ENCODE measurements at regions not wholly inside any gene's neighbourhood (a gene's known extent, or its start where the extent isn't known, plus 50 kb on each side); places are given as distances from the start of the nearest gene placed in this dataset.

DNA sequence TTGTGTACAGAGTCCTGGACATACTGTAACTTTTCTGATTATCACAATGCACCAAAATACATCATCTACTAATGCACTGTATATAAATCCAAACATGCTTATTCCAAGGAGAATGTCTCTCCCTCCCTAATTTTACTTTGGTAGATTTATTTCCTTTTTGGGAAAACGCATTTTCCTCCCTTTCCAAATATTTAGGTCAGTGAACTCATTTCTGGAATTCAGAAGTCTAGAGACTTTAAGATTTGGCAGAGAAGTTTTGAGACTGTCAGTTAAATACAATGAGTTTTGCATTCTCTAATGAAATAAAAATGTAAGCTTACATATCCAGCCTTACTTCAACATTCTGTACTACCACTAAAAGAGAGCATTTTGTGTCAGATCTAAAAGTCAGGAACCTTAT is 165.8 kb upstream of the EDNRB start:
- H3K36me3 ChIP-seq (ENCODE audit: low read length), result no peaks in the 10 kb centered on the region
- H3K27me3 ChIP-seq (ENCODE audit: low read length), result no peaks in the 10 kb centered on the region
- no peaks in the 10 kb centered on the region for H3F3A ChIP-seq (ENCODE audit: insufficient read depth)
- TF ChIP-seq CTCF (IDR thresholded peaks at IDR 0.05; ENCODE audit: insufficient read depth, low read length, poor library complexity, severe bottlenecking) (no peak), EZH2phosphoT487 (conservative IDR thresholded peaks at IDR 0.05; ENCODE audit: low read length) (no peak)
- H3K9me3 ChIP-seq (ENCODE audit: insufficient read depth, low read length), result no peaks in the 10 kb centered on the region
- no peaks in the 10 kb centered on the region for H4K20me1 ChIP-seq (ENCODE audit: low read depth, low read length)
- H3K4me2 ChIP-seq (ENCODE audit: low read depth, low read length, poor library complexity, severe bottlenecking), result no peak overlapping the region
- no peaks in the 10 kb centered on the region for H3K9me2 ChIP-seq (replicated peaks; ENCODE audit: insufficient read depth, low read length)
- no peaks in the 10 kb centered on the region for H3K79me2 ChIP-seq (ENCODE audit: insufficient read depth, low read length)
- no peak overlapping the region for H3K9ac ChIP-seq (ENCODE audit: low read length)
- H2AFZ ChIP-seq (ENCODE audit: low read depth, low read length, severe bottlenecking), result no peak overlapping the region
- H3K27ac ChIP-seq (ENCODE audit: low read depth, low read length), result no peak overlapping the region
- no peak overlapping the region for H3K4me3 ChIP-seq (ENCODE audit: insufficient read depth, low read length, poor library complexity, severe bottlenecking)

GRCh38 chr13:78078168-78078567 is 159.5 kb upstream of the EDNRB start:
- H3K27ac ChIP-seq (ENCODE audit: low read depth, low read length), result no peak overlapping the region
- H2AFZ ChIP-seq (ENCODE audit: low read depth, low read length, severe bottlenecking), result no peak overlapping the region
- H4K20me1 ChIP-seq (ENCODE audit: low read depth, low read length), result 0 out of 2 replicates have a peak, but pooled peaks cover 2% of the 10 kb centered on the region
- TF ChIP-seq EZH2phosphoT487 (conservative IDR thresholded peaks at IDR 0.05; ENCODE audit: low read length) (no peak), CTCF (IDR thresholded peaks at IDR 0.05; ENCODE audit: insufficient read depth, low read length, poor library complexity, severe bottlenecking) (no peak)
- no peaks in the 10 kb centered on the region for H3F3A ChIP-seq (ENCODE audit: insufficient read depth)
- no peak overlapping the region for H3K4me2 ChIP-seq (ENCODE audit: low read depth, low read length, poor library complexity, severe bottlenecking)
- H3K36me3 ChIP-seq (ENCODE audit: low read length), result no peaks in the 10 kb centered on the region
- H3K4me3 ChIP-seq (ENCODE audit: insufficient read depth, low read length, poor library complexity, severe bottlenecking), result no peak overlapping the region
- H3K27me3 ChIP-seq (ENCODE audit: low read length), result no peaks in the 10 kb centered on the region
- no peaks in the 10 kb centered on the region for H3K79me2 ChIP-seq (ENCODE audit: insufficient read depth, low read length)
- H3K9me3 ChIP-seq (ENCODE audit: insufficient read depth, low read length), result no peaks in the 10 kb centered on the region
- no peak overlapping the region for H3K9ac ChIP-seq (ENCODE audit: low read length)
- H3K9me2 ChIP-seq (replicated peaks; ENCODE audit: insufficient read depth, low read length), result no peaks in the 10 kb centered on the region

DNA sequence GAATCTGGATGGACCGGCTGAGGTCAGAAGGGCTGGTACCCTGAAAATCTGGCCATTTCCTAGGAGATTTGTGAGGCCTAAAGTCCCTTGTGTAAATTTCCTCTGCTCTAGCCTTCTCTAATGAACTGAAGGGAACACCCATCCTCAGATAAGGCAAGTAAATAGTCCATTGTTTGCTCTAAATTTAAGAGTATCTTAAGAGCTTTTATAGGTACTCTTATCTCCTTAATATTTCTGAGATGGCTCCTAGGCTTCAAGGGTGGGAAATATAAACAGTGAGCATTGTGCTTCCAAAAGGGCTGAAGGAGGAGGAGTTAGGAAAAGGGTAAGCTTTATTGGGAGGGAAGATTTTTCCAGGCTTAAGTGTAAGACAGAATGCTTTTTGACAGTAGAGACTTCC is 148.7 kb upstream of the EDNRB start:
- H2AFZ ChIP-seq (ENCODE audit: low read depth, low read length, severe bottlenecking), result no peak overlapping the region
- H3K9me2 ChIP-seq (replicated peaks; ENCODE audit: insufficient read depth, low read length), result no peaks in the 10 kb centered on the region
- no peak overlapping the region for H3K4me2 ChIP-seq (ENCODE audit: low read depth, low read length, poor library complexity, severe bottlenecking)
- no peak for TF ChIP-seq CTCF (IDR thresholded peaks at IDR 0.05; ENCODE audit: insufficient read depth, low read length, poor library complexity, severe bottlenecking)
- no peak overlapping the region for H3K4me3 ChIP-seq (ENCODE audit: insufficient read depth, low read length, poor library complexity, severe bottlenecking)
- H4K20me1 ChIP-seq (ENCODE audit: low read depth, low read length), result no peaks in the 10 kb centered on the region
- H3K9ac ChIP-seq (ENCODE audit: low read length), result no peak overlapping the region
- H3K27ac ChIP-seq (ENCODE audit: low read depth, low read length), result no peak overlapping the region
- H3K27me3 ChIP-seq (ENCODE audit: low read length), result no peaks in the 10 kb centered on the region
- no peaks in the 10 kb centered on the region for H3K9me3 ChIP-seq (ENCODE audit: insufficient read depth, low read length)
- no peaks in the 10 kb centered on the region for H3F3A ChIP-seq (ENCODE audit: insufficient read depth)
- H3K79me2 ChIP-seq (ENCODE audit: insufficient read depth, low read length), result no peaks in the 10 kb centered on the region
- H3K36me3 ChIP-seq (ENCODE audit: low read length), result no peaks in the 10 kb centered on the region

DNA sequence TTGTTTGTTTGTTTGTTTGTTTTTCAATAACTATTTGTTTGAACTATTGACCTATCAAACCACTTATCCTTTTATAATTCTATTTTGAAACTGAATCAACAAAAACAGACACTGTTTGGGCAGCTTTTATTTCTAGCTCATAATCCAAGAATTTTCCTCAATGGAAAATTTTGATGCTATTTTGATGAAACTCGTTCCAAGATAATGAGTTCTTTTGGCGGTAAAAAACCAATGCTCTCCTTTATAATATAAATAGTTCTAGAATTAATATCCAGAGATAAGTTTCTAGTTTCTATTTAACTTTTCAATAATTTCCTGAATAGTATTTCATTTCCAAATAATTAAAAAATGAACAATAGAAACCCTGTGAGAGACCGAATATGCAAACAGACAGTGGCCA is 146.5 kb upstream of the EDNRB start:
- no peak overlapping the region for H2AFZ ChIP-seq (ENCODE audit: low read depth, low read length, severe bottlenecking)
- no peaks in the 10 kb centered on the region for H3F3A ChIP-seq (ENCODE audit: insufficient read depth)
- no peaks in the 10 kb centered on the region for H3K36me3 ChIP-seq (ENCODE audit: low read length)
- no peaks in the 10 kb centered on the region for H4K20me1 ChIP-seq (ENCODE audit: low read depth, low read length)
- H3K9ac ChIP-seq (ENCODE audit: low read length), result no peak overlapping the region
- TF ChIP-seq CTCF (IDR thresholded peaks at IDR 0.05; ENCODE audit: insufficient read depth, low read length, poor library complexity, severe bottlenecking) (no peak), EZH2phosphoT487 (conservative IDR thresholded peaks at IDR 0.05; ENCODE audit: low read length) (no peak)
- H3K4me3 ChIP-seq (ENCODE audit: insufficient read depth, low read length, poor library complexity, severe bottlenecking), result no peak overlapping the region
- no peak overlapping the region for H3K4me2 ChIP-seq (ENCODE audit: low read depth, low read length, poor library complexity, severe bottlenecking)
- H3K9me3 ChIP-seq (ENCODE audit: insufficient read depth, low read length), result no peaks in the 10 kb centered on the region
- H3K79me2 ChIP-seq (ENCODE audit: insufficient read depth, low read length), result no peaks in the 10 kb centered on the region
- no peak overlapping the region for H3K27ac ChIP-seq (ENCODE audit: low read depth, low read length)
- no peaks in the 10 kb centered on the region for H3K27me3 ChIP-seq (ENCODE audit: low read length)
- no peaks in the 10 kb centered on the region for H3K9me2 ChIP-seq (replicated peaks; ENCODE audit: insufficient read depth, low read length)
